H9 (cell line): ENCODE measurements at regions not wholly inside any gene's neighbourhood (a gene's known extent, or its start where the extent isn't known, plus 50 kb on each side); places are given as distances from the start of the nearest gene placed in this dataset.

ENCODE experiments used
- DNase-seq: peaks from one replicate; pipeline ENCODE4 v3.0.0-alpha.2; 2017
- H2AFZ ChIP-seq: one replicate; pipeline ENCODE4 v1.6.1; 2013; ENCODE audit warnings: mild to moderate bottlenecking, low read length, control low read depth, moderate library complexity
- H2AK5ac ChIP-seq: 2 replicates; pipeline ENCODE4 v1.6.1; 2013; ENCODE audit warnings: low read length, control low read depth, mixed read lengths; ENCODE audit not compliant: insufficient read length
- H2BK120ac ChIP-seq: one replicate; pipeline ENCODE4 v1.6.1; 2013; ENCODE audit warnings: low read depth, mild to moderate bottlenecking, low read length, control low read depth, inconsistent platforms; ENCODE audit not compliant: poor library complexity, severe bottlenecking
- H2BK12ac ChIP-seq: 2 replicates; pipeline ENCODE4 v1.6.1; 2013; ENCODE audit warnings: low read length, control low read depth, mixed read lengths, low read depth; ENCODE audit not compliant: insufficient read length
- H2BK15ac ChIP-seq: 2 replicates; pipeline ENCODE4 v1.6.1; 2013; ENCODE audit warnings: low read depth, low read length, control low read depth
- H2BK20ac ChIP-seq: one replicate; pipeline ENCODE4 v1.6.1; 2013; ENCODE audit warnings: low read depth, mild to moderate bottlenecking, low read length, control low read depth, inconsistent platforms; ENCODE audit not compliant: poor library complexity, severe bottlenecking
- H2BK5ac ChIP-seq: 2 replicates; pipeline ENCODE4 v1.6.1; 2013; ENCODE audit warnings: low read length, control low read depth, mixed read lengths; ENCODE audit not compliant: insufficient read length
- H3K14ac ChIP-seq: 2 replicates; pipeline ENCODE4 v1.6.1; 2013; ENCODE audit warnings: low read length, control low read depth; ENCODE audit not compliant: insufficient read depth
- H3K18ac ChIP-seq: 2 replicates; pipeline ENCODE4 v1.6.1; 2013; ENCODE audit warnings: low read depth, mild to moderate bottlenecking, mixed read lengths, low read length, control low read depth; ENCODE audit not compliant: insufficient read length
- H3K23ac ChIP-seq: 2 replicates; pipeline ENCODE4 v1.6.1; 2013; ENCODE audit warnings: low read length, control low read depth, mixed read lengths, low read depth; ENCODE audit not compliant: insufficient read length
- H3K23me2 ChIP-seq: 2 replicates; pipeline ENCODE4 v1.6.1; 2013; ENCODE audit warnings: low read depth, mild to moderate bottlenecking, mixed read lengths, low read length, control low read depth; ENCODE audit not compliant: insufficient read length, poor library complexity, severe bottlenecking
- H3K27ac ChIP-seq: 2 replicates; pipeline ENCODE4 v1.5.1; 2013; ENCODE audit warnings: low read length, control low read depth, mixed read lengths, low read depth; ENCODE audit not compliant: insufficient read length
- H3K27me3 ChIP-seq: 2 replicates; pipeline ENCODE4 v1.6.1; 2013; ENCODE audit warnings: low read length, control low read depth, inconsistent platforms; ENCODE audit not compliant: insufficient read depth
- H3K4ac ChIP-seq: 2 replicates; pipeline ENCODE4 v1.6.1; 2013; ENCODE audit warnings: low read depth, mild to moderate bottlenecking, control low read depth, inconsistent platforms, low read length, moderate library complexity
- H3K4me1 ChIP-seq: 2 replicates; pipeline ENCODE4 v1.6.1; 2013; ENCODE audit warnings: low read length, control low read depth, inconsistent platforms; ENCODE audit not compliant: insufficient read depth
- H3K4me2 ChIP-seq: 2 replicates; pipeline ENCODE4 v1.6.1; 2013; ENCODE audit warnings: low read length, control low read depth, mixed read lengths; ENCODE audit not compliant: insufficient read length, insufficient read depth
- H3K56ac ChIP-seq: 2 replicates; pipeline ENCODE4 v1.6.1; 2013; ENCODE audit warnings: low read depth, mild to moderate bottlenecking, mixed read lengths, low read length, control low read depth; ENCODE audit not compliant: insufficient read length
- H3K79me1 ChIP-seq: 2 replicates; pipeline ENCODE4 v1.6.1; 2013; ENCODE audit warnings: low read depth, mild to moderate bottlenecking, moderate library complexity, low read length, control low read depth, inconsistent platforms; ENCODE audit not compliant: insufficient read depth, poor library complexity, severe bottlenecking
- H3K79me2 ChIP-seq: 2 replicates; pipeline ENCODE4 v1.6.1; 2013; ENCODE audit warnings: low read length, control low read depth, inconsistent platforms; ENCODE audit not compliant: insufficient read depth
- H3K9ac ChIP-seq: 2 replicates; pipeline ENCODE4 v1.6.1; 2013; ENCODE audit warnings: low read length, control low read depth, mixed read lengths; ENCODE audit not compliant: insufficient read length; ENCODE audit errors: extremely low read depth
- H3K9me3 ChIP-seq: one replicate; pipeline ENCODE4 v1.6.1; 2013; ENCODE audit warnings: low read depth, low read length, inconsistent platforms; ENCODE audit not compliant: control insufficient read depth
- H3T11ph ChIP-seq: one replicate; pipeline ENCODE4 v1.6.1; 2013; ENCODE audit warnings: mild to moderate bottlenecking, low read length, control low read depth, inconsistent platforms
- H4K20me1 ChIP-seq: one replicate; pipeline ENCODE4 v1.6.1; 2013; ENCODE audit not compliant: control insufficient read depth, insufficient read length, insufficient read depth
- H4K5ac ChIP-seq: 2 replicates; pipeline ENCODE4 v1.6.1; 2013; ENCODE audit warnings: low read depth, mild to moderate bottlenecking, mixed read lengths, low read length, control low read depth; ENCODE audit not compliant: insufficient read length
- H4K8ac ChIP-seq: replicated peaks from 2 replicates; pipeline ENCODE4 v1.6.1; 2013; ENCODE audit warnings: low read length, control low read depth, mixed read lengths, low read depth; ENCODE audit not compliant: insufficient read length
- H4K91ac ChIP-seq: 2 replicates; pipeline ENCODE4 v1.6.1; 2013; ENCODE audit warnings: low read depth, mild to moderate bottlenecking, moderate library complexity, mixed read lengths, low read length, control low read depth; ENCODE audit not compliant: insufficient read length
- H3K27ac Mint-ChIP-seq, 3 experiments: 2 replicates in 2 of 3; 3 replicates in 1 of 3; pipeline ENCODE4 v1.8.0; 2020 to 2021; ENCODE audit warnings: mixed read lengths in 3 of 3, mild to moderate bottlenecking in 1 of 3, moderate library complexity in 1 of 3
- H3K27me3 Mint-ChIP-seq: 2 replicates; pipeline ENCODE4 v1.8.0; 2021; ENCODE audit warnings: low read depth, mild to moderate bottlenecking, moderate library complexity, mixed read lengths
- H3K36me3 Mint-ChIP-seq, 3 experiments: 2 replicates in 2 of 3; 3 replicates in 1 of 3; pipeline ENCODE4 v1.8.0; 2020 to 2021; ENCODE audit warnings: low read depth in 3 of 3, mixed read lengths in 3 of 3; ENCODE audit not compliant: insufficient read depth in 1 of 3
- H3K4me1 Mint-ChIP-seq, 2 experiments: 2 replicates each; pipeline ENCODE4 v1.8.0; 2020; ENCODE audit warnings: mixed read lengths in 2 of 2
- H3K4me3 Mint-ChIP-seq, 2 experiments: 2 replicates in 1 of 2; 3 replicates in 1 of 2; pipeline ENCODE4 v1.8.0; 2020 to 2021; ENCODE audit warnings: mild to moderate bottlenecking in 2 of 2, mixed read lengths in 2 of 2, moderate library complexity in 1 of 2
- H3K9me3 Mint-ChIP-seq, 2 experiments: 2 replicates in 1 of 2; 3 replicates in 1 of 2; pipeline ENCODE4 v1.8.0; 2020; ENCODE audit warnings: mild to moderate bottlenecking in 2 of 2, mixed read lengths in 2 of 2, moderate library complexity in 1 of 2
- WGBS: extraction: QIAGEN DNeasy Blood & Tissue Kit; methylation state at CpG from one replicate; pipeline ENCODE4 v1.1.7; 2013; ENCODE audit warnings: missing lambda C conversion rate, low lambda C conversion rate, mixed read lengths; ENCODE audit not compliant: insufficient read length; ENCODE audit errors: extremely low coverage; 5-methylcytosine and 5-hydroxymethylcytosine counted together
- TF ChIP-seq, protein P1 (sequence below): fragments of 200-600 bp; sonication (generic); conservative IDR thresholded peaks from 3 replicates; pipeline ENCODE4 v1.8.0; 2021; ENCODE audit warnings: antibody characterized with exemption, mild to moderate bottlenecking

DNA sequence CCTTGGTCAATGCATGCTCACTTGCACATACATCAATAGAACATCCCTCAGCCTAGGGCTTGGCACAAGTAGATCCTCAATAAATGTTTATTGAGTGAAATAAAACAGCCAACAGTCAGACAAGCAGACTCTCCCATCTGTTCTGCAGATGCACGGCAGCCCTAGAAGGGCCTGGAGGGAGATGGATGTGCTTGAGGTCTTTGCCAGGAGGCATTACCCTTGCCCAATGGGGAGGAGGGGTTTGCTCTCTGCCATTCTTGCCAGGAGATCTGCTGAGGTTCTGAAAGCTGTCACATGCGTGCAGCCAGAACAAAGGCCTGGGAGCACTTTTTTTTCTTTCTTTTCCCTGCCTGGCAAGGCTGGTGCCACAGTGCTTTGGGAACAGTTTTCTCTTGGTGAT, 349.3 kb upstream of the THRB start:
- H3K18ac ChIP-seq: no peak overlapping the region
- no peak overlapping the region for H2BK120ac ChIP-seq
- no peak overlapping the region for H4K5ac ChIP-seq
- H3K14ac ChIP-seq: no peak overlapping the region
- H3K79me1 ChIP-seq: no peaks in the 10 kb centered on the region
- Mint-ChIP-seq H3K36me3 (no peaks in the 10 kb centered on the region), H3K27ac (no peak overlapping the region), H3K4me3 (no peak overlapping the region), H3K4me1 (peaks cover 23 to 33% of the 10 kb centered on the region in 2 experiments), H3K27me3 (no peaks in the 10 kb centered on the region), H3K9me3 (no peaks in the 10 kb centered on the region)
- no peak overlapping the region for H2AK5ac ChIP-seq
- H2BK20ac ChIP-seq: no peak overlapping the region
- H2BK12ac ChIP-seq: no peak overlapping the region
- TF ChIP-seq, protein P1, sequence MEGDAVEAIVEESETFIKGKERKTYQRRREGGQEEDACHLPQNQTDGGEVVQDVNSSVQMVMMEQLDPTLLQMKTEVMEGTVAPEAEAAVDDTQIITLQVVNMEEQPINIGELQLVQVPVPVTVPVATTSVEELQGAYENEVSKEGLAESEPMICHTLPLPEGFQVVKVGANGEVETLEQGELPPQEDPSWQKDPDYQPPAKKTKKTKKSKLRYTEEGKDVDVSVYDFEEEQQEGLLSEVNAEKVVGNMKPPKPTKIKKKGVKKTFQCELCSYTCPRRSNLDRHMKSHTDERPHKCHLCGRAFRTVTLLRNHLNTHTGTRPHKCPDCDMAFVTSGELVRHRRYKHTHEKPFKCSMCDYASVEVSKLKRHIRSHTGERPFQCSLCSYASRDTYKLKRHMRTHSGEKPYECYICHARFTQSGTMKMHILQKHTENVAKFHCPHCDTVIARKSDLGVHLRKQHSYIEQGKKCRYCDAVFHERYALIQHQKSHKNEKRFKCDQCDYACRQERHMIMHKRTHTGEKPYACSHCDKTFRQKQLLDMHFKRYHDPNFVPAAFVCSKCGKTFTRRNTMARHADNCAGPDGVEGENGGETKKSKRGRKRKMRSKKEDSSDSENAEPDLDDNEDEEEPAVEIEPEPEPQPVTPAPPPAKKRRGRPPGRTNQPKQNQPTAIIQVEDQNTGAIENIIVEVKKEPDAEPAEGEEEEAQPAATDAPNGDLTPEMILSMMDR: no peak
- no peak overlapping the region for H4K91ac ChIP-seq
- WGBS: no CpG with 5 or more reads among the region's 2 CpGs
- no peak overlapping the region for H3K4ac ChIP-seq
- no peak overlapping the region for H2AFZ ChIP-seq
- no peak overlapping the region for H4K8ac ChIP-seq
- no peak overlapping the region for H3K23ac ChIP-seq
- H3K56ac ChIP-seq: no peak overlapping the region
- no peaks in the 10 kb centered on the region; the same call in 1 of the 2 replicates for H3K27me3 ChIP-seq
- H4K20me1 ChIP-seq: no peaks in the 10 kb centered on the region
- H3K9ac ChIP-seq: no peak overlapping the region
- no peak for DNase-seq
- no peak overlapping the region for H3K27ac ChIP-seq
- peaks cover 3% of the 10 kb centered on the region; the same call in 1 of the 2 replicates for H3K4me1 ChIP-seq
- H3K4me2 ChIP-seq: no peak overlapping the region
- H3T11ph ChIP-seq: no peak overlapping the region
- H2BK15ac ChIP-seq: no peak overlapping the region
- H3K23me2 ChIP-seq: no peaks in the 10 kb centered on the region
- H2BK5ac ChIP-seq: no peak overlapping the region
- no peaks in the 10 kb centered on the region for H3K9me3 ChIP-seq
- H3K79me2 ChIP-seq: no peaks in the 10 kb centered on the region
